ENCODE measurements at regions not wholly inside any gene's neighbourhood (a gene's known extent, or its start where the extent isn't known, plus 50 kb on each side); places are given as distances from the start of the nearest gene placed in this dataset.

DNA sequence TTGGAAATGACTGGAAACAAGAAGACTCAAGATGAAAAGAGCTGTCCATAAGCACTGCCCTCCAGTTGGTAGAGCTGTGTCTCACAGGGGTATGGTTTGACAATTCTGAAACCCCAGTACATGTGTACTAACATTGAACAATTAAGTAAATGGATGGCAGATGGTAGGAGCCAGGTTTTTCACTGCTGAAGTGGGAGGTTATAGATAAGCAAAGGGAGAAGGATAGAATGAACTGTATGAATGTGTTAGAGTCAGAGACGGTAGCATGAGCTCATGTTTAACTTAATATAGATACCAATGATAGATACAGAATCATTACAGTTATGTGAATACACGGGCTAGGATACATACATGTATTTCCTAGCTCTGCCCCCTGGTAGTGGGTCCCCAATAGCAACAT lies 95.0 kb upstream of the SIRPA start:
- TF ChIP-seq, protein P1, sequence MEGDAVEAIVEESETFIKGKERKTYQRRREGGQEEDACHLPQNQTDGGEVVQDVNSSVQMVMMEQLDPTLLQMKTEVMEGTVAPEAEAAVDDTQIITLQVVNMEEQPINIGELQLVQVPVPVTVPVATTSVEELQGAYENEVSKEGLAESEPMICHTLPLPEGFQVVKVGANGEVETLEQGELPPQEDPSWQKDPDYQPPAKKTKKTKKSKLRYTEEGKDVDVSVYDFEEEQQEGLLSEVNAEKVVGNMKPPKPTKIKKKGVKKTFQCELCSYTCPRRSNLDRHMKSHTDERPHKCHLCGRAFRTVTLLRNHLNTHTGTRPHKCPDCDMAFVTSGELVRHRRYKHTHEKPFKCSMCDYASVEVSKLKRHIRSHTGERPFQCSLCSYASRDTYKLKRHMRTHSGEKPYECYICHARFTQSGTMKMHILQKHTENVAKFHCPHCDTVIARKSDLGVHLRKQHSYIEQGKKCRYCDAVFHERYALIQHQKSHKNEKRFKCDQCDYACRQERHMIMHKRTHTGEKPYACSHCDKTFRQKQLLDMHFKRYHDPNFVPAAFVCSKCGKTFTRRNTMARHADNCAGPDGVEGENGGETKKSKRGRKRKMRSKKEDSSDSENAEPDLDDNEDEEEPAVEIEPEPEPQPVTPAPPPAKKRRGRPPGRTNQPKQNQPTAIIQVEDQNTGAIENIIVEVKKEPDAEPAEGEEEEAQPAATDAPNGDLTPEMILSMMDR (IDR thresholded peaks at IDR 0.05): no peak
- no peak for TF ChIP-seq POLR2A (IDR thresholded peaks at IDR 0.05)
